OCI-M1 (cell line): ENCODE measurements at regions not wholly inside any gene's neighbourhood (a gene's known extent, or its start where the extent isn't known, plus 50 kb on each side); places are given as distances from the start of the nearest gene placed in this dataset.
A peak's percentile ranks its signal among the peaks of the same experiment; 100 is the strongest.
"Not testable (repeated sequence)": the region's sequence is repeated elsewhere in the genome, so short reads cannot be mapped to it uniquely, and the experiment has no call there.

Experiments
- DNase-seq: peaks from one replicate; lab custom pipeline; 2025; lab: John Stamatoyannopoulos, UW

DNA sequence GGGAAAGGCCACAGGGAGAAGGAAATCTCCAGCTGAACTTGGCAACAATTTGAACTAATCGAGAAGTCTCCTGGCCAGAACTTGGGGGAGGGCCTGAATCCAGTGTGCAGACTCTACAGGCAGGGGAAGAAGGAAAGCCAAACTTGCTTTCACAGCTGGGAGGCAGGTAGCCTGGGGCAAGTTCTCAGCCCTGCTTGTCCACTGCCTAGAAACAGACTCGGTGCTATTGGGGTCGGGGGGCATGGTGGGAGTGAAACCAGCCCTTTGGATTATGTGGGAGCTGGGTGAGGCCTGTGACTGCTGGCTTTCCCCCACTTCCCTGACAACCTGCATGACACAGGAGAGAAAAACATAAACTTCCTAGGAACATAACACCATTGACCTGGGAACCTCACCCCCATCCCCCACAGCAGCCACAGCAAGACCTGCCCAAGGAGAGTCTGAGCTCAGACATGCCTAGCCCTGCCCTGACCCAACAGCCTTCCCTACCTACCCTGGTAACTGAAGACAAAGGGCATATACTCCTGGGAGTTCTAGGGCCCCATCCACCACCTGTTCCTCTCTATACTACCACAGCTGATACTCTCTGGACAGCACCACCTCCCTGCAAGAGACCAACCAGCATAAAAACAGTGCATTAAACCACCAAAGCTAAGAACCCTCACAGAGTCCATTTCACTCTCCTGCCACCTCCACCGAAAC, 103.7 kb upstream of the MNS1 start:
- no peak for DNase-seq

DNA sequence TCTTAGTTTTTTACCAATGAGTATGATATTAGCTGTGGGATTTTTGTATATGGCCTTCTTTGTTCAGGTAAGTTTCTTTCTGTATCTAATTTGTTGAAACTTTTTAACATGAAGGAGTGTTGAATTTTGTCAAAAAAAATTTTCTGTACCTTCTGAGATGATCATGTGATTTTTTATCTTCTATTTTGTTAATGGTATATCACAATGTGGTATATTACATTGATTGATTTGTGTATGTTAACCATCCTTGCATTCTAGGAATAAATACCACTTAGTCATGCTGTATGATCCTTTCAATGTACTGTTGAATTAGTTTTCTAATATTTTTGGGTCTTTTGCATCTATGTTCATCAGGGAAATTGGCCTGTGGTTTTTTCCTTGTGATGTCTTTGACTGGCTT, 92.5 kb upstream of the MNS1 start:
- no peak for DNase-seq

DNA sequence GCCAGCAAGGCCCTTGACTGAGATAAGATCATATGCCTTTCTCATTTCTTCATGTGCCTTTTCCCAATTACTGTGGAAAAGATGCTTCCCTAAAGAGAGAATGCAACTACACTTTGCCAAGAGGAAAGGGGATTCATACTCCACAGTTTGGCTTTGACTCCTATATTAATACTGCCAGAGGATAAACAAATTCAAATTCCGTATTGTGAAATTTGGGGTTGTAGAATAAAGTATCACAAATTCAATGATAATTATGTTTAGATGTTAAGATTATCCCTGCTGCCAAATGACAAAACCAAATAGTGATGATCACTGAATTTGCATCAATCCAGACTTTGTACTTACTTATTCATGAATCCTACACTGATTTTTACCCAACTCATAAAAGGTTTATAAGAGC, 88.5 kb upstream of the MNS1 start:
- DNase-seq: no peak

DNA sequence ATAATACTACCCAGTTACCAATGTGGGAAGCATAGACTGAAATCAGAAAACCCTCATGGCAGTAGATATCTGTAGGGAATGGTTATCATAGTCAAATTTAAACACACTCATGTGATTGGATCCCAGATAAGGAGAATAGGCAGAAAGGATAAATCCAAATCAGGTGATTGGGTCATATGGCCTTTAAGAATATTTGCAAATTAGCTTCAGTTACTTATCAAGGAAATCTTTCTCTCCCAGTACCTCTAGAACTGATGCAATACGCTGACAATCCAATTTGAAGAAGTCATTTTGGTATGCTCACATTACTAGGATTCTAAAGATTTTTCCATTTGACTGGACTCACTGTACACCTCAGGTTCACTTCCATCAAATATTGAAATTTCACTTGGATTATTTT, 87.7 kb upstream of the MNS1 start:
- peak; percentile 34 for DNase-seq

DNA sequence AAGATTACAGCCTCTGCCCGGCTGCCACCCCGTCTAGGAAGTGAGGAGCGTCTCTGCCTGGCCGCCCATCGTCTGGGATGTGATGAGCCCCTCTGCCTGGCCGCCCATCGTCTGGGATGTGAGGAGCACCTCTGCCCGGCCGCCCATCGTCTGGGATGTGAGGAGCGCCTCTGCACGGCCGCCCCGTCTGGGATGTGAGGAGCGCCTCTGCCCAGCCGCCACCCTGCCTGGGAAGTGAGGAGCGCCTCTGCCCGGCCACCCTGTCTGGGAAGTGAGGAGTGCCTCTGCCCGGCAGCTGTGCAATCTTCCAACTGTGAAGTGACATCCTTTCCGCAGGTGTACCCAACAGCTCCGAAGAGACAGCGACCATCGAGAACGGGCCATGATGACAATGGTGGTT, 75.6 kb upstream of the MNS1 start:
- not testable (repeated sequence) for DNase-seq

DNA sequence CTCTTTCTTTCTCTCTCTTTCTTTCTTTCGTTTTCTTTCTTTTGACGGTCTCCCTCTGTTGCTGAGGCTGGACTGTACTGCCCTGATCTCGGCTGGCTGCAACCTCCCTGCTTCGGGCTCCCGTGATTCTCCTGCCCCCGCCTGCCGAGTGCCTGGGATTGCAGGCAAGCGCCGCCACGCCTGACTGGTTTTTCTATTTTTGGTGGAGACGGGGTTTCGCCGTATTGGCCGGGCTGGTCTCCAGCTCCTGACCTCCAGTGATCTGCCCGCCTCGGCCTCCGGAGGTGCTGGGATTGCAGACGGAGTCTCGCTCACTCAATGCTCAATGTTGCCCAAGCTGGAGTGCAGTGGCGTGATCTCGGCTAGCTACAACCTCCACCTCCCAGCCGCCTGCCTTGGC, 75.2 kb upstream of the MNS1 start:
- not testable (repeated sequence) for DNase-seq

DNA sequence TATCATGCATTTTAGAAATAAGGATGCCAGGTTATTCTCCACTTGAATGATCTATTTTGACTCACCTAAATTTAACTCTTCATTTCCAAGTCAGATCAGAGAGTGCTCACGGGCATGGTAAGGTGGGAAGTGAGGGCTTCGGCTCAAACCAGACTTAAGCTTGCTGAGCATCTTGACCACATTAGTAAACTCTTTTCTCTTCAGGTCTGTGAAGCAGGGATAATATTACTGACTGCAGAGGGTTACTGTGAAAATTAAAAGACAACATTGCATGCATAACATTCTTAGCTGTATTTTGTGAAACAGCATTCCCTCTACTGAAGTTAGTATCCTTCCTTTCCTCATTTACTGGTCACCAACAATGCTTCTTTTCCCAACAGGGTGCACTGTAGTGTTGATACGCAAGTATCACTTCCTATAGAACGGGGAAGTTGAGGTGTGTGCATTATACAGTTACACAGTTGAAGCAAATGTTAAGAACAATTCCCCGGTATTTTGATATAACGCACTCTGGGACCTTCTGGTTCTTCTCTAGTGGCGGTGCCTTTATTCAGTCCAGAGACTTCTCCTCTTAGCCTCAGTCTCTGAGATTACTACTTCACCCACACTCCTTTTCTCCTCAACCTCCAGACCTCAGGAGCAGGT, 74.1 kb upstream of the MNS1 start:
- no peak for DNase-seq

DNA sequence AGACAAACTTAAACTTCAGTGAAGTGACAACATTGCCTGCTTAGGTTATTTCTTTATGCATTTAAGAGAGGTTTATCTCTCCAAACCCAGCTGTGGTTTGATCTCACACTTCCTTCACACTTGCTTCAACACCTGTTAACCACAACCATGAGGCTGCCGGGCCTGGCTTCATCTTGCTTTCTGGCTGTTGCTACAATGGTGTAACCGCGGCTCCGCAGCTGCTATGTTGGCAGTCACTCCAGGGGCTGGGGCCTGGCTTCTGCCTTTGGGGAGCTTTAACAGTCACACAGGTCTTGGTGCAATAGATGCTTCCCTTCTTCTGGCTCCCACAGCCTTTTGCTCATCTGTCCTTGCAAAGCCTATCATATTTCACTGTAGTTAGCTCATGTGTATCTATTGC, 72.9 kb upstream of the MNS1 start:
- no peak for DNase-seq

DNA sequence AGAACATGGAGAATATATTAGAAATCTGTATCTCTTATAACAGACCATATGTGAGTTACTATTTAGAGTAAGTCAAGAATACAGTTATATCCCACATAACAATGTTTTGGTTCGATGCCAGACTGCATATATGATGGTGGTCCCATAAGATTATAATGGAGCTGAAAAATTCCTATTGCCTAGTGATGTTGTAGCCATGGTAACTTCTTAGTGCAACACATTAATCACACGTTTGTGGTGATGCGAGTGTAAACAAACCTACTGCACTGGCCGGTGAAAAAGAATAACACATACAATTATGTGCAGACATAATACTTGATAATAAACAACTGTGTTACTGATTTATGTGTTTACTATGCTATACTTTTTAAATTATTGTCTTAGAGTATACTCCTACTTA, 69.8 kb upstream of the MNS1 start:
- no peak for DNase-seq

DNA sequence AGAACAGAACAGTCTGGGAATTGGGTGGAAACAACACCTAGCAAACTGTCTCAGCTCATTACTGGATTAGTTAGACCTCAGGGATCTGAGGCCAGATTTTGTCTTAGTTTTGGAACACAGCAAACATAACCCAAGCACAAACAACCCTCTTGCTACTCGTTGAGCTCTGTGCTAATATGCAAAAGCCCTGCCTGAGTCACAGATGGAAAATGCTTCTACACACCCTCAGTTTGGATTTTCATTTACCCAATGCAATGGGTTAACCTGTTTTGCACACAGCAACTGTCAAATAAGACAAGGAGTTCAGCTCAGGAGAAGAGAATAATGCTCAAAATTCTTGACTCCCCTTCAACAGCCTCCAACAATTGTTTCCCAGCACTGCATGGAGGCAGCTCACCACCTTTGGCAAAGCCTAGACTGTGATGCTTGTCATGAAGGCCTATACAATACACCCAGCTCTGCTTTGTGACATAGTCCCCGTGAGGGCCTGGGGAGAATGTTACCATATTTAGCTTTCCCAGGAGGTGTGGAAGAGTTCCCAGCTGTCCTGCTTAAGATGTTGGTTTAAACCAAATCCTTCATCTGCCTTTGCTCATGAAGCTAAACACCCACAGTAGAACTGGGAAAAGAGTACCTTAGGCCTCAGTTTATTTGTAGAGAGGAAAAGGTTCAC, 68.9 kb upstream of the MNS1 start:
- no peak for DNase-seq

DNA sequence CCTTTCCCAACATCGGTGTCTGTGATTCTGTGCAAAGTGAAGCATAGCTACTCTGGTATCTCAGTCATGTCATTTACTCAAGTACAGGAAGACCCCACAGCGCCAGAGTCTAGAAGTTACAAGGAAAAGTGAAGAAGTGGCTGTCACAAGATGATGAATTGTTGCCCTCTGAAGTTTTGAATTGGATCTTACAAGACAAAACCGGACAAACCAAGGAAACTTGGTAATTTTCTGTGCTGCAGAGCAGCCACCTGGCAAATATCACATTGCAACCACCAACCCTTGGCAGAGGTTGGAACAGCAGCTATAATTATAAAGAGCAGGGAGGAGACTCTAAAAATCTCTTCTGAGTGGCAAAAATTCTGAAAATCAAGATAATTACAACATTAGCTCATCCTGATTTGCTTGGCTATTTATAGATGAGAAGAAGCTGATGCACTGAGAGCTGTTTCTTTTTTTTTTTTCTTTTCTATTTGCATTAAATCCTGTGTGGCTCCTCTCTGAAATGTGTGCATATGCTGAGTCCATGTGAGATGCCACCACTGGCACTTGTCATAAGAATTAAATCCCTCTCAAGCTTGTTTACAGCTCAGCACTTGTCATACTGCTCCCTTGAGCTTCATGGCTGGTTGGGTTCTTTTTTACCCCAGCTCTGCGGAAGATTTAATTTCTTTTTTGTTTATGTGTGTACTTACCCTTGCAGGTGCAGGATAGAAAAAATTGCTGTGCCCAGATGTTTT, 68.0 kb upstream of the MNS1 start:
- DNase-seq: no peak

DNA sequence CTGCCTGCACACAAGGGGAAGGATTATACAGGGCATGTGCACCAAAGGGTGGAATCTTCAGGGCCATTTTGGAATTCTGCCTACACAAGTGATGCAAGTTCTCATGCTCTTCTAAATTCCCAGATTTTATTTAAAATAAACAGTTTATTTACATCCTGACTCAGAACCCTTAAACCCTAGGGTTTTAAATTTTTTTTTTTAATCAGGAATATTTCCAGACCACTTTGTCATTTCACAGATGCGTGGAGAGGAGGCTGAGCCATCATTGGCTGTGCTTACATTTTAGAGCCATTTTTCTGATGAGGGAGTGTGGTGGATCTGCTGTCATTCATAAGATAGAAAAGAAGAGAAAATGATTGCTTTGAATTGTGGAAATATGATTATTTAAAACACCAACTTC, 65.2 kb upstream of the MNS1 start:
- no peak for DNase-seq

DNA sequence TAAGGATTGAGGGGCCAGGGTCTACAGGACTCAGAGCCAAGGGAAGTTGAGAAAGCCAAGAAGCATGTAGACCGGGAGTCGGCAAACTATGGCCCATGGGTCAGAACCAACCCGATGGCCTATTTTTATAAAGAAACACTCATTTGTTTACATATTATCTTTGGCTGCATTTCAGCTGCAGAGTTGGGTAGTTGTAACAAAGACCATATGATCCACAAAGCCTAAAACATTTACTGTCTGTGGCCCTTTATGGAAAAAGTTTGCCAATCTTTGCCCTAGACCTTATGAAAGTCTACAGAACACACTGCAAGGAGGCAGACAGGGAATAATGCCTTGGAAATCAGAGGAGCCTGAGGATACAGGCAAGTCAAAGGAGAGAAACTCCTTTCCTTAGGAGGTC, 63.2 kb upstream of the MNS1 start:
- DNase-seq: no peak

DNA sequence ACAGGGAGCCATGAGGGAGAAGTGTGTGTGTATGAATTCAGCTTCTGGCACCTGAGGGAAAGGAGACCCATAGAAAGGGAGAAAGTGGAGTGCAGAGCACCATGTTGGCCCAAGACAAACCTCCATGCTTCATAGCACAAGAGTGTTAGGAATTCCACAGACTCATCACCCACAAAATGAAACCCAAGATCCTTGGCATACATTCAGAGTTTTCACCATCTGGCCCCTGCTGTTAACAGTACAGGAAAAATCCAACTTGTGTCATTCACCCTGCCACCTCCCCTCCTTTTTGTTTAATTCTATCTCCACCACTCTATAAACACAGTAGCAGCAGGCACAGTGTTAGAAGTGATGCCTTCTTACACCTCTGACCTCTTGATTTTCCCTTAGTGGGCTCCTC, 60.0 kb upstream of the MNS1 start:
- DNase-seq: no peak

DNA sequence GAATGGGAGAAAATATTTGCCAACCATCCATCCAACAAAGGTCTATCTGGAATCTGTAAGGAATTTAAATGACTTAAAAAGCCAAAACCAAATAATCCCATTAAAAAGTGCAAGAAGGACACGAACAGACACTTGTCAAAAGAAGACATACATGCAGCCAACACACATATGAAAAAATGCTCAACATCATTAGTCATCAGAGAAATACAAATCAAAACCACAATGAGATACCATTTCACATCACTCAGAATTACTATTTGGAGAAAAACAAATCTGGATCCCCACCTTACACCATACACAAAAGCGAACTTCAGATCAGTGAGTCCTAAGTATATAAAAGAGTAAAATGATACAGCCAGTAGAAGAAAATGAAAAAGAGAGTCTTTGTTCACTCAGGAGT, 58.6 kb upstream of the MNS1 start:
- no peak for DNase-seq

DNA sequence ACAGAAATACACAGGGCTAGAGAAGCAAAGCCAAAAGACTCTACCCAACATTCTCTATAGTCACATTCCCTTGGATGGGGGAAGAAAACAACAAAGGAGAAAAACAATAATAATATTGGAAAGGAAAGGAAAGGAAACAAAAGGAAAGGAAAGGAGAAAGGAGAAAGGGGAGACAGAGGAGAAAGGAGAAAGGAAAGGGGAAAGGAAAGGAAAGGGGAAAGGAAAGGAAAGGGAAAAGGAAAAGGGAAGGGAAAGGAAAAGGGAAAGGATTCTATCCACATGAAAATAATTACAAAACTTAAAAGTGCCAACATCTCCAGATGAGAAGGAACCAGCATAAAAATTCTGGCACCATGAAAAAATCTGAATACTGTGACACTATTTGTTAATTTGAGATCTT, 54.1 kb upstream of the MNS1 start:
- no peak for DNase-seq
